Inferior parietal cortex (tissue), 1 donor: ENCODE measurements at regions not wholly inside any gene's neighbourhood (a gene's known extent, or its start where the extent isn't known, plus 50 kb on each side); places are given as distances from the start of the nearest gene placed in this dataset.
A peak's percentile ranks its signal among the peaks of the same experiment; 100 is the strongest.
"Not testable (repeated sequence)": the region's sequence is repeated elsewhere in the genome, so short reads cannot be mapped to it uniquely, and the experiment has no call there.

ENCODE experiments used
- DNase-seq: peaks from one replicate; pipeline ENCODE4 v3.0.0-alpha.2; 2016; ENCODE audit errors: extremely low spot score

DNA sequence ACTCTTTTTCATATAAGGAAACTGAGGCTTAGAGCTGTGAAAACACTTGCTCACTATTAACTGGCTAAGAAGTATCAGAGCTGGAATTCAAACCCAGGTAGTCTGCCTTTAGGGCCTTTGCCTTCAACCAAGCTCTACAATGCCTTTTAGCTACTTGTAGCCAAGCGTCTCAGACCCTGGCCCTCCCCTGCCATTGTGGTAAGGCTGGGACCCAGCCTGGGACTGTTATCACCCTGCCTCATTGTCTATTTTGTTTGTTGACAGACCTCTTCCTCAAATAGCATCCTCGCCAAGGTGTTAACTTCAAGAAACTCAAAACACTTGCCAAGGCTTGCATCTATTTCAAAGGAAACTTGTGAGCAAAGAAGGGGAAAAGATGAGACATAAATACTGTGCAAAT, 76.7 kb upstream of the CD28 start:
- no peak for DNase-seq

DNA sequence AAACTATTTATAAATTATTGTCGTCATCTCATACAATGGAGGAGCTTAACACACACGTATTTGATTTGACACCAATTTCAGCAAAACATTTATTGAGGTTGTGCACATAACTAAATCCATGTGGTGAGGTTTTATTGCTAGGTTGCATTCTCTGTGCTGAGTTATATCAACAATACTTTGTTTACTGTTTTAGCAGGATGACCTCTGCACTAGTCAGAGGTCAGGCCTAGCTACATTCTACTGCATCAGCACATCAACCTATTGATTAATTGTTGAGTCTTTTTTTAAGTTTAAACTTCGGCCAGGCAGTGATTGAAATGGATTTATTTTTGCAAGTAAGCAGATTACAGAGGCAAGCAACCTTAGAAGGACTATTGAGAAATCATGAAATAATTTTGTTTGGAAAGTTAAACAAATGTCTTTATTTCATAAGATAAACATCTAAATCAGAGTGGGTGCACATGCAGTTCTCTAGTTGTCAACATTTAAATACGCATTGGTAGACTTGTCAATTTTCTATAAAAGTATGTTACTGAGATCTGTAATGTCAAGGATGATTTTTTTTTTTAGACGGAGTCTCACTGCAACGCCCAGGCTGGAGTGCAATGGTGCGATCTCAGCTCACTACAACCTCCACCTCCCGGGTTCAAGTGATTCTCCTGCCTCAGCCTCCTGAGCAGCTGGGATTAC, 75.2 kb upstream of the CD28 start:
- no peak for DNase-seq

GRCh38 chr2:203636588-203637470, 69.6 kb upstream of the CD28 start:
- DNase-seq: no peak

DNA sequence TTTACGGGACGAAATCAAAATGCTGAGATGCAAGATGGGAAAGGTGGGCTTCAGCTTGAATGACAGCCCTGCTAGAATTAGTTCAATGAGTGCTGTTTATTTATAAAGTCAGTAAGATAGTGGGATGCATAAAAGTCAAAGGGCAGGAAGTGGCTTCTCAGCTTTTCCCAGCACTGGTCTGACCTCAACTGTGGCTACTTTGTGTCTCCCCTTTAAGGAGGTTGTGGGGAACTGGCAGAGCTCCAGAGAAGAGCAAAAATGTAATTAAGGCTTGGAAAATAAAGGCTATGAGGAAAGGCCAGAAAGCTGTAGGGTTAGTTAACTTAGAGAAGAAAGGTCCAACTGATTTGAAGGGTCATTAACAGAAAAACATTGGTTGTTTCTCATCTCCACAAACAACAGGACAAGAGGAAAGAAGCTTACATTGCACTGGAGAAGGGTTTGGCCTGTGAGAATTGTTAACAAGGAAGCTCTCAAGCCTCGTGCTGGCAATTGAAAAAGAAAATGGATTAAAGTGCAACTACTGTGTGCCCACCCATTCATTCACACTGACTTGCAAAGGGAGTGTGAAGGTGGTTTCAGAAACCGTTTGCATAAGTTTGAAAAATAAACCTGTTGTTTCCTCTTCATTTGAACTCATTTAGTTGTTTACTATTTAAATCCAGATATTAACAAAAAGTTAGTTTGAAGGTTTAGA, 68.8 kb upstream of the CD28 start:
- no peak for DNase-seq

DNA sequence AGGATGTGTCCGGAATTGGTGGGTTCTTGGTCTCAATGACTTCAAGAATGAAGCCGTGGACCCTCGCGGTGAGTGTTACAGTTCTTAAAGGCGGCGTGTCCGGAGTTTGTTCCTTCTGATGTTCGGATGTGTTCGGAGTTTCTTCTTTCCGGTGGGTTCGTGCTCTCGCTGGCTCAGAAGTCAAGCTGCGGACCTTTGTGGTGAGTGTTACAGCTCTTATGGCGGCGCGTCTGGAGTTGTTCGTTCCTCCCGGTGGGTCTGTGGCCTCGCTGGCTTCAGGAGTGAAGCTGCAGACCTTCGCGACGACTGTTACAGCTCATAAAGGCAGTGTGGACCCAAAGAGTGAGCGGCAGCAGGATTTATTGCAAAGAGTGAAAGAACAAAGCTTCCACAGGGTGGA, 64.6 kb upstream of the CD28 start:
- not testable (repeated sequence) for DNase-seq

DNA sequence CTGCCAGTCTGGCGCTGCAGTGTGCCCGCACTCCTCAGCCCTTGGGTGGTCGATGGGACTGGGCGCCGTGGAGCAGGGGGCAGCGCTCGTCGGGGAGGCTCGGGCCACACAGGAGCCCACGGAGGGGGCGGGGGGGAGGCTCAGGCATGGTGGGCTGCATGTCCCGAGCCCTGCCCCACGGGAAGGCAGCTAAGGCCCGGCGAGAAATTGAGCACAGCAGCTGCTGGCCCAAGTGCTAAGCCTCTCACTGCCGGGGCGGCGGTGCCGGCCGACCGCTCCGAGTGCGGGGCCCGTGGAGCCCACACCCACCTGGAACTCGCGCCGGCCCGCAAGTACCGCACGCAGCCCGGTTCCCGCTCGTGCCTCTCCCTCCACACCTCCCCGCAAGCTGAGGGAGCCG, 63.6 kb upstream of the CD28 start:
- DNase-seq: not testable (repeated sequence)

GRCh38 chr2:203645831-203646230, 60.6 kb upstream of the CD28 start:
- no peak for DNase-seq

DNA sequence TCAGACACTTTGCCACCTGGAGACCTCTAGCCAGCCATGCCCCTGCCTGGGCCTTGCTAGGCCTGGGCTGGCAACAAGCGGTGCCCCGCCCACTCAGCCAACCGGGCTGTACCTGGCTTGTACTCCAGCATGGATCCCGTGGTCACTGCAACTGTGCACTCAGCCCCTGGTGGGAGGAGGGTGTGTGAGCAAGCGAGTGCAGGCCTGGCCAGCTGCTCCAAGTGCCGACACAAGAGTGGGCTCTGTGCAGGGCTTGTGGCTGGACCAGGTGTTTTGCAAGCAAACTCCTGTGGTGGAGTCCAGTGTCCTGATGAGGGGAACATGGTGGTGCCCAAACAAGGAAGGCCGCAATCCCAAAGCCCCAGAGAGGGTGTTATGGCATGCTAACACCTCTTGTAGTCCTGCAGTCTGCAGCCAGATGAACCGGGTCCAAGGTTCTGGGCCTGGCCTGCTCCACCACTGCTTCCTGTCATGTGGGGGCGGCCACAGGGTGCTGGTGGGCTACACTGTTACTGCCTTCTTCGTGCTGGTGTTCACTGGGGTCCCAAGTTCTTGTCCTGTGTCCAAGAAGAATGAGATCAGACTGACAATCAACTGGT, 60.1 kb upstream of the CD28 start:
- no peak for DNase-seq

- no peak for DNase-seq
Observed at GRCh38 chr2:203646961-203647360, 59.5 kb upstream of the CD28 start.

DNA sequence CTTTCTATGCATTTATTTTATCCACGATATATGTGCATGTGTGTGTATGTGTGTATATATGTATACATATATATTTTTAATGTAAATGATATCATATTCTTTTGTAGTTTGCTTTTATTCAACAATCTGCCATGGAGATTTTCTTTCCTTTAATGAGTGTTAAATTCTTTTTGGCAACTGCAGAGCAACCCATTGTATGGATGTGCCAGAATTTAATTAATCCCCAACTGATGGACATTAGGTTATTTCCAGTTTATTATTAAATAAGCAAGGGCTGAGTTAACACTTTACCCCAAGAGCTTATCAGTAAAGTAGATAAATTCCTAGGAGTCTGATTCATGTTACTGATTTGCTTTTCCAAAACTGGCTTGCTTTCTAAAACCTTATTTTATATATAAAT, 58.9 kb upstream of the CD28 start:
- no peak for DNase-seq

DNA sequence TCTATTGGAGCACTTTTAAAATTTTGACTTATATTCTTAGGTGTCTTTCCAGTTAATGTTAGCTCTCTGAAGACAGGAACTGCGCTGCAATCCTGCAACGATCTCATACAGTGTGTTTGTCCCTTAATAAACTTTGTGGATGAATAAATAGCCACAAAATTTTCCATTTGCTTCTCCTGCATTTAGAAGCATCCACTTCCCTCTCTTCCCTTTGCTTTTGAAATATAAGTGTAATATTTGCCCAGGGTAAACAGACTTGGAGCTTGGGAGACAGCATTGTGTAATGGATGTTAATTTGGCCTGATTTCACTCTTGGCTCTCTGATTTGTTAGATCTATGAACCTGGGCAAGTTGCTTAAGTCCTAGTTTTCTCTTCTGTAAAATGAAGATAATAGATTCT, 58.2 kb upstream of the CD28 start:
- DNase-seq: no peak

- no peak for DNase-seq
Observed at GRCh38 chr2:203649176-203649814, 57.1 kb upstream of the CD28 start.

- DNase-seq: peak; percentile 74
Observed at GRCh38 chr2:203650860-203651613, 55.4 kb upstream of the CD28 start.

DNA sequence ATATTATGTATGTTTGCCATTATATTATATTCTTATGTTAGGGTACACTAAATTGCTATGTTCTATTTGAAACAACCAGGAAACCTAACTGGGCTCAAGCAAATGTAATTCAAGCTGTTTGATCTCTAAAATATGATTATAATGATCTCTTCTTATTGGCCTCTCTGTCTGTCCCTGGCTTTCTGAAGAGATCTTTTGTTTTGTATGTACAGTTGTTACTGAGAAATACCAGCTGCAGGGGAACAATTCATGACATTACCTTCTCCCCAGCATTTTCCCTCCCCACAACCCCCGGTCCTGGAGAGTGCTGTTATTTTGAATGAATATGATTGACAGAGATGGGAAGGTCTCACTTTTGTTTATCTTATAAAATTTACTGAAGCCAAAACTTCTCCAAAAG, 54.8 kb upstream of the CD28 start:
- DNase-seq: no peak

DNA sequence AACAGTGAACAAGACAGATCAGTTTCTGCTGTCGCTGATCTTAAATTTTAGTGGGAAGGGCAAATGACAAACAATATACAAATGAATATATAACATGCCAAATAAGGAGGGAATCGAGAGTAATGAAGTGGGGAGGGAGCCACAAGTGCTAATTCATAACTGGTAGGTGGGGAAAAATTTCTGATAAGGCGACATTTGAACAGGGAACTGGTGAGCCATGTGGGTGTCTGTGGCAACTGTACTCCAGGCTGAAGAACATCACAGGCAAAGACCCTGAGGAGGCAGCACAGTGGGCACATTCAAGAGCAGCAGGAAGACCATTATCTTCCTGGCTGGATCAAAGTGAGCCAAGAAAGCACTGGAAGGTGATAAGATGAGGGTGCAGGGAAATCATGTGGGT, 51.6 kb upstream of the CD28 start:
- DNase-seq: no peak

GRCh38 chr2:203656522-203657287, 49.7 kb upstream of the CD28 start:
- DNase-seq: no peak
